GM19455 (cell line): ENCODE measurements at regions not wholly inside any gene's neighbourhood (a gene's known extent, or its start where the extent isn't known, plus 50 kb on each side); places are given as distances from the start of the nearest gene placed in this dataset.
"Not testable (repeated sequence)": the region's sequence is repeated elsewhere in the genome, so short reads cannot be mapped to it uniquely, and the experiment has no call there.

ENCODE experiments used
- ATAC-seq: cut with Tn5 transposase; IDR thresholded peaks from one replicate; pipeline ENCODE4 v1.9.1; 2021; ENCODE audit not compliant: unreplicated experiment

- ATAC-seq, result no peak
These were observed 301.9 kb upstream of the SGK1 start for GRCh38 chr6:134619789-134620188.

GRCh38 chr6:134619077-134619476, 301.2 kb upstream of the SGK1 start:
- ATAC-seq, result peak; percentile 53

- ATAC-seq, result no peak
These were observed 296.9 kb upstream of the SGK1 start for GRCh38 chr6:134614606-134615485.

GRCh38 chr6:134612128-134612527, 294.2 kb upstream of the SGK1 start:
- not testable (repeated sequence) for ATAC-seq

GRCh38 chr6:134610411-134610810, 292.5 kb upstream of the SGK1 start:
- no peak for ATAC-seq

- no peak for ATAC-seq
These were observed 291.9 kb upstream of the SGK1 start for GRCh38 chr6:134609716-134610261.

- ATAC-seq, result no peak
These were observed 289.5 kb upstream of the SGK1 start for GRCh38 chr6:134607411-134607810.

- no peak for ATAC-seq
These were observed 287.1 kb upstream of the SGK1 start for GRCh38 chr6:134605034-134605433.

GRCh38 chr6:134604014-134604676, 286.2 kb upstream of the SGK1 start:
- ATAC-seq, result no peak

GRCh38 chr6:134603561-134603960, 285.6 kb upstream of the SGK1 start:
- no peak for ATAC-seq

- ATAC-seq, result no peak
These were observed 284.2 kb upstream of the SGK1 start for GRCh38 chr6:134602123-134602522.

- ATAC-seq, result no peak
These were observed 282.8 kb upstream of the SGK1 start for GRCh38 chr6:134600671-134601070.

GRCh38 chr6:134599079-134599478, 281.2 kb upstream of the SGK1 start:
- no peak for ATAC-seq

GRCh38 chr6:134596191-134596590, 278.3 kb upstream of the SGK1 start:
- no peak for ATAC-seq

GRCh38 chr6:134594881-134595280, 277.0 kb upstream of the SGK1 start:
- no peak for ATAC-seq

- ATAC-seq, result no peak
These were observed 276.0 kb upstream of the SGK1 start for GRCh38 chr6:134593887-134594286.

- ATAC-seq, result no peak
These were observed 275.5 kb upstream of the SGK1 start for GRCh38 chr6:134593442-134593841.

GRCh38 chr6:134593024-134593423, 275.1 kb upstream of the SGK1 start:
- no peak for ATAC-seq

- no peak for ATAC-seq
These were observed 272.5 kb upstream of the SGK1 start for GRCh38 chr6:134590449-134590848.

- no peak for ATAC-seq
These were observed 272.1 kb upstream of the SGK1 start for GRCh38 chr6:134590004-134590403.

- no peak for ATAC-seq
These were observed 271.6 kb upstream of the SGK1 start for GRCh38 chr6:134589512-134589911.

GRCh38 chr6:134588267-134588666, 270.4 kb upstream of the SGK1 start:
- ATAC-seq, result no peak
